ENCODE measurements at regions not wholly inside any gene's neighbourhood (a gene's known extent, or its start where the extent isn't known, plus 50 kb on each side); places are given as distances from the start of the nearest gene placed in this dataset.
A peak's percentile ranks its signal among the peaks of the same experiment; 100 is the strongest.

DNA sequence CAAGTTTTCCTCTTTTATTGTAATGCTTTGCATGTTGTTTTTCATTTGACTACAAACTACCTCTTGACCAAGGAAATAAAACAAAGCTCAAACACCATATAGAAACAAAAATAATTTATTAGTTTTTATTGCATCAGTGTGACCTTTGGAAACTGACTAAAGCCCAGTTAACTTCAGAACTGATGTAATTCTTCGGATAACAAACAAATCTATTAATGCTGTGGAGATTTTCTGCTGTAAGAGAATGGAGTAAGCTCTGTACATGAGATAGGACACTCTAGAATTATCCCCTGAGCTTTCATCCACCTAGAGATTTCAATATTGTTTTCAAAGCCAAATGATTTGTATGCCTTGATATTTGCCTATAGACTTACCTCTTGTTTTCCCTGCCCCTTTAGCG is 154.0 kb upstream of the KCNK2 start:
- no peak for DNase-seq (ENCODE audit: low spot score)

DNA sequence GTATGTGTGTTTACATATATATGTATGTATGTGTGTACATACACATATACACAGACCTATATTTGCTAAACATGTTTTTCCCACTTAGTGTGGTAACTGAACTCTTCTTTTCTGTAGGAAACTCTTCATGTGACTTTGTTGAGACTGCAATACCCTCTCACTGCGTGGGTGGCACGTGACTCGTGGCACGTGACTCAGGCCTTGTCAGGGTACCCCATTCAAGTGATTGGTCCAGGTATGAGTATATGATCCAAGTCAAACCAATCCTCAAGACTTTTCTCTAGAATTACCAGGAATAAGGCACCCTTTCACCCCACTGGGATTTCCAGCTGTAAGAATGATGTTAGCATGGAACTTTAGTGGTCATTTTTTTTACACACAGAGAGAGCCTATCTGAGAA is 149.2 kb upstream of the KCNK2 start:
- DNase-seq (ENCODE audit: low spot score), result no peak

DNA sequence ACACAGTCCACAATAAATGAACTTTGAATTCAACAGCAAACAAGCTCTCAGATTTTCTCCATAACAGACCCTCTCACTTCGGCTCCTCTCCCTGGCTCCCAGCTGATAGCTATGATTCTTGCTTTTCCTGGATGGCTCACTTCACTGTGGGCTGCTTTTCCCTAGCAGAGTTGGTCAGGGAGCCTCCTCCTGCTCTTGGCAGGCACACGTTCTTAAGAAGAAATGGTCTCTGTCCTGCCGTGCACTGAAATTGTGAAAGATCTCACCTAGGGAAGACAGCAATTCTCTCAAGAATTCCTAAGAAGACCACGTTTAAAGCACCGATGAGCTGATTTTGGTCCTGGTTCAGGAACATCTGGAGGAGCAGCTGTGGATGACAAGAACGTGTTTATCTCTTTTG is 148.5 kb upstream of the KCNK2 start:
- DNase-seq (ENCODE audit: low spot score), result no peak

- no peak for DNase-seq (ENCODE audit: low spot score)
Observed at GRCh38 chr1:214935258-214935657, 147.3 kb upstream of the KCNK2 start.

GRCh38 chr1:214939180-214939579 is 143.4 kb upstream of the KCNK2 start:
- DNase-seq (ENCODE audit: low spot score), result no peak

DNA sequence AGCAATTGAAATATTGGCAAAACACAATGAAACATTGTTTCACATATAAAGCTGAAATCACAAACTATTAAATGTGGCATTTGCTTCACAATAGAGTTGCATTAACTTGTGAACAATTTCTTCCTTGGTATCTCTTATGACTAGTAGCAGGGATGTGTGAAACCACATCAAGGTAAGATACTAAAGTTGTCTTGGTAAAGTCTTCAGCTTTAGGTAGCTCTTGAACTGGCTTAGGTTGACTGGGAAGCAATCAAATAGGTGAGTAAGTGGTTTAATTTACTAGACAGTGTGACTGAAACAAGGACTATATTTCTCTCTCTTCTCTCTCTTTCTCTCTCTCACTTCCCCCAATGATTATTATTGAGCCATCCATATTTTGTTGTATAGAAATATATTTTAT is 141.5 kb upstream of the KCNK2 start:
- DNase-seq (ENCODE audit: low spot score), result no peak

- no peak for DNase-seq (ENCODE audit: low spot score)
Observed at GRCh38 chr1:214943054-214943453, 139.5 kb upstream of the KCNK2 start.

- DNase-seq (ENCODE audit: low spot score), result no peak
Observed at GRCh38 chr1:214946615-214947014, 135.9 kb upstream of the KCNK2 start.

- DNase-seq (ENCODE audit: low spot score), result no peak
Observed at GRCh38 chr1:214952648-214953047, 129.9 kb upstream of the KCNK2 start.

- DNase-seq (ENCODE audit: low spot score), result no peak
Observed at GRCh38 chr1:214953901-214954616, 128.5 kb upstream of the KCNK2 start.

GRCh38 chr1:214954617-214954949 is 128.0 kb upstream of the KCNK2 start:
- DNase-seq (ENCODE audit: low spot score), result no peak

DNA sequence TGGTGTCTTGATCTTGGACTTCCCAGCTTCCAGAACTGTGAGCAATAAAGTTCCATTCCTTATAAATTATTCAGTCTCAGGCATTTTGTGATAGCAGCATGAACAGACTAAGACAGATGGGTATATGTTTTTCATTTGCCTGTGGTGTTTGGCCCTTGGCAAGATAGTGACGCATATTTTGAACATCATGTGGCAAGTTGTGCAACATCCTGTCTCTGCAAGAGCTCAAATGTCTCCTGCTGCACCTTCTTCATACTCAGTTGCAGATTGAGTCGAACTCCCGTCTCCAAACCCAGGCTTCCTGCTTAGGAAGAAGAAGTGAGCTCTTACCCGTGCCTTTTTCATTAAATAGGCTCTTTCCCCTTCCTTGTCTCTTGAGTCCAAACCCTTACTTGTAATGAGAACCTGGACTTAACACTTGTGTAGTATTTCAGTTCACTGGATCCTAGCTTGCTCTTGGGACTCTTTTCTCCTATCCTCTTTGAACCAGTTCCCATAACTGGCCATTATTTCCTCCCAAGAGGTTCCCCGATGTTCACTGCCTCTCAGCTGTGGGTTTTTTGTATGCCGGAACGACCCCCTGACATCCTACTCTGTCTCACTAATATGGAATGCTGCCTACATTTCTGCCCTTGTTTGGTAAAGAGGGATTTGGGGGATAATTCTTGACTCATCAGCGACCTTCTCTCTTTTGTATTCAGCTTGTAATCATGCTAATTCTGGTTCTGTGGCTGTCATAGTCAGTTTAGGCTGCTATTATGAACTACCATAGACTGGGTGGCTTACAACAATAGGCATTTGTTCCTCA is 125.0 kb upstream of the KCNK2 start:
- peak; percentile 21 for DNase-seq (ENCODE audit: low spot score)

DNA sequence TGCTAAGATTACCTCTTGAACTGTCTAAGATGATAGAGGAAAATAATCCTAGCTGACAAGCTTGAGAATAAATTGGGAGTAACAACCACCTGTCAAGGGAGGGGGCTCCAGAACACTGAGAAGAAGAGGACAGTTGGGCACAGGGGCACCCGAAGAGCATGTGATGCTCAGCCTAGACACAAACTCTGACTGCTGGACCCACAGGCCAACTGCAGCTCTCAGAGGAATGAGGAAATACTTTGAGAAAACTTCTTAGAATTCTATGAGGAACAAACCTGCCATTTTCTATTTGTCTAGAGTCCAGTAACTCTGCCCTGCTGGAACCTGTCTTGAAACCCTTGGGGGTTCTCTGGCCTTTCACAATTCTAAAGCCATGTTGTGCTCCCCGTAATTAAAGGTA is 124.1 kb upstream of the KCNK2 start:
- DNase-seq (ENCODE audit: low spot score), result no peak

DNA sequence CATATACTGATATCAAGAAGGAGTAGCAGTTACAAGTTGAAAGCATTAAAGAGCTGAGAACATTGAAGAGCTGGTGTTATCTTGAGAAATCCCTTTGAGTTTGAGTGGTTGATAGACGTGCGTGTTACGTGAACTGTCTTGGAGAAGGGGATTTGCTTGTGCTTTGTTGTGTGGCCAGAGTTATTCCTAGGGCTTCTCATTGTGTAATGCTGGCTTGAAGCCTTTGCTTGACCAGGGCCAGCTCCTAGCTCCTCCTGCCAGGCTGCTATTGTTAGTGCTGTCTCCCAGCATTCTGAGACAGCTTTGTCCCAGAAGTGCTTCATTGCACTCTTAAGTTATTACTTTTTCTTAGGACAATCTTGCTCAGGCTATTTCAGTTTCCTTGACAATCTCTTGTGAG is 116.2 kb upstream of the KCNK2 start:
- DNase-seq (ENCODE audit: low spot score), result no peak

DNA sequence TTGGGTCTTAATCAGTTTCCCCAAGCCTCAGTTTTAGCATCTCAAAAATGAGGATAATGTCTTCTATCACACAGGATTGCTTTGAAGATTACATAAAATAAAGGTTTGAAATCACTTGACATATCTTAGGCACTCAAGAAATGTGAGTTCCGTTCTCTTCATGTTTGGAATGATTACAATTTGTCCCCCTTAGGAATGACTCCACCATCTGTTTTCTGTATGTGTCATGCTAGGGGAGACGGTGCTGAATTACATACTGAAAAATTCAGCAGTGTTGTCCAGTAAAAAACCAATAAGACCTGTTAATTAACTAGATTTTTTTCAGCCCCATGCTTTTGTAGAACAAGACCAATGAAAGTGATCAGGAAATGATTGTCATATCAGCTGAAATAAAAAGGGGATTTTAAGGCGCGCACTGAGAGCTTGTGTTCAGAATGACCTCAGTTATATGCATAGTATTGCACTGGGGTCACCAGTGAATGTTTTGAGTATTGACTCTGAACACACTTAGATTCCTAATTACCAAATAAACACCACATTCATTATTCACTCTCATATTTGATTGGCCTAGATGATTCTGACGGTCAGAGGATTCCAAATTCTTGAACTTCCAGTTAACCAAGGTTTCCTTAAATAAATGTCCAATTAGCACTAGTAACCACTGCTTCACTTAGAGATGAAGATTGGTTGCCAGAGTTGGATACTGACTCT is 114.5 kb upstream of the KCNK2 start:
- no peak for DNase-seq (ENCODE audit: low spot score)

- DNase-seq (ENCODE audit: low spot score), result no peak
Observed at GRCh38 chr1:214970016-214970415, 112.5 kb upstream of the KCNK2 start.

GRCh38 chr1:214971071-214971470 is 111.5 kb upstream of the KCNK2 start:
- no peak for DNase-seq (ENCODE audit: low spot score)

- DNase-seq (ENCODE audit: low spot score), result no peak
Observed at GRCh38 chr1:214974002-214974401, 108.5 kb upstream of the KCNK2 start.

GRCh38 chr1:214976665-214977064 is 105.9 kb upstream of the KCNK2 start:
- no peak for DNase-seq (ENCODE audit: low spot score)

- DNase-seq (ENCODE audit: low spot score), result no peak
Observed at GRCh38 chr1:214977110-214977509, 105.4 kb upstream of the KCNK2 start.

- no peak for DNase-seq (ENCODE audit: low spot score)
Observed at GRCh38 chr1:214977700-214978374, 104.7 kb upstream of the KCNK2 start.

- DNase-seq (ENCODE audit: low spot score), result no peak
Observed at GRCh38 chr1:214979191-214979590, 103.3 kb upstream of the KCNK2 start.

GRCh38 chr1:214980921-214981320 is 101.6 kb upstream of the KCNK2 start:
- no peak for DNase-seq (ENCODE audit: low spot score)
